HCT116 (cell line): ENCODE measurements at regions not wholly inside any gene's neighbourhood (a gene's known extent, or its start where the extent isn't known, plus 50 kb on each side); places are given as distances from the start of the nearest gene placed in this dataset.

ENCODE experiments used
- ATAC-seq: fragments of 200-7000 bp; cut with Tn5 transposase; 2 replicates; pipeline ENCODE4 v1.9.1; 2020; ENCODE audit warnings: mild to moderate bottlenecking, moderate library complexity
- BruUV-seq: library from RNA; stranded (reverse); fragments of 400-500 nt; replicated peaks from 2 replicates; lab custom pipeline; 2021; lab: Mats Ljungman, UMichigan
- CTCF ChIA-PET: fragments of 300-600 bp; sonication (Branson Sonifier 250); formaldehyde crosslinking; loops from one replicate; lab custom pipeline; 2021; ENCODE audit warnings: antibody characterized with exemption; lab: Charles Lee
- POLR2A ChIA-PET: fragments of 300-600, 350-600 bp; sonication (Branson Sonifier 250); formaldehyde crosslinking; loops from one replicate; lab custom pipeline; 2021; ENCODE audit warnings: antibody characterized with exemption; lab: Charles Lee
- RAD21 ChIA-PET, 2 experiments: fragments of 300-600 bp; sonication (Branson Sonifier 250); formaldehyde crosslinking; loops; one replicate each; lab custom pipeline; 2023; ENCODE audit warnings: low total read pairs in 2 of 2; ENCODE audit not compliant: uncharacterized antibody in 2 of 2, unreplicated experiment in 2 of 2, low non-redundant PET in 1 of 2; lab: Charles Lee
- DNase-seq: peaks from one replicate; pipeline ENCODE4 v3.0.0-alpha.2; 2010; ENCODE audit warnings: low read depth, low spot score
- H2AFZ ChIP-seq: fragments of 200-600 bp; shearing (Covaris generic), sonication (generic); 2 replicates; pipeline ENCODE4 v1.6.1; 2017; ENCODE audit warnings: low read depth, mixed run types, mixed read lengths, antibody characterized with exemption, low read length; ENCODE audit not compliant: poor library complexity, severe bottlenecking
- H3K27ac ChIP-seq: 2 replicates; pipeline ENCODE4 v1.5.1; 2012; ENCODE audit warnings: low read depth, low read length
- H3K27me3 ChIP-seq: fragments of 200-600 bp; sonication (generic); 2 replicates; pipeline ENCODE4 v1.6.1; 2016; ENCODE audit warnings: mixed run types, low read length, mixed read lengths; ENCODE audit not compliant: insufficient read depth
- H3K36me3 ChIP-seq, 2 experiments: fragments of 200-500 bp in 1 of 2; fragments of 200-600 bp in 1 of 2; sonication (Bioruptor generic) in 1 of 2; sonication (generic) in 1 of 2; 2 replicates each; pipeline versions ENCODE4 v1.5.1 to v1.6.1; 2014 to 2016; ENCODE audit warnings: low read length in 2 of 2, inconsistent platforms in 1 of 2, mixed read lengths in 1 of 2, mixed run types in 1 of 2; ENCODE audit not compliant: insufficient read depth in 2 of 2, control insufficient read depth in 1 of 2
- H3K4me1 ChIP-seq, 2 experiments: fragments of 200-600 bp in 1 of 2; sonication (generic) in 1 of 2; 2 replicates each; pipeline versions ENCODE4 v1.5.1 to v1.6.1; 2012 to 2017; ENCODE audit warnings: low read length in 2 of 2, inconsistent platforms in 1 of 2, mild to moderate bottlenecking in 1 of 2, mixed read lengths in 1 of 2, mixed run types in 1 of 2, moderate library complexity in 1 of 2; ENCODE audit not compliant: insufficient read depth in 2 of 2, control insufficient read depth in 1 of 2
- H3K4me2 ChIP-seq: fragments of 200-600 bp; sonication (generic); 2 replicates; pipeline ENCODE4 v1.6.1; 2017; ENCODE audit warnings: mixed run types, low read length, mixed read lengths
- H3K4me3 ChIP-seq, 2 experiments: fragments of 200-600 bp in 1 of 2; sonication (generic) in 1 of 2; replicated peaks in 1 of 2; 2 replicates each; pipeline ENCODE4 v1.5.1; 2011 to 2016; ENCODE audit warnings: low read length in 2 of 2, control low read depth in 1 of 2, low read depth in 1 of 2, mild to moderate bottlenecking in 1 of 2, mixed read lengths in 1 of 2, mixed run types in 1 of 2
- H3K79me2 ChIP-seq: fragments of 200-600 bp; sonication (generic); 2 replicates; pipeline ENCODE4 v1.6.1; 2017; ENCODE audit warnings: mild to moderate bottlenecking, mixed run types, low read length, moderate library complexity, mixed read lengths; ENCODE audit not compliant: insufficient read depth
- H3K9ac ChIP-seq: fragments of 200-600 bp; sonication (generic); 2 replicates; pipeline ENCODE4 v1.6.1; 2016; ENCODE audit warnings: low read length, mixed read lengths
- H3K9me2 ChIP-seq: fragments of 200-600 bp; sonication (generic), shearing (Covaris generic); 2 replicates; pipeline ENCODE4 v1.6.1; 2017; ENCODE audit warnings: mixed run types, mild to moderate bottlenecking, moderate library complexity; ENCODE audit not compliant: insufficient read depth
- H3K9me3 ChIP-seq, 2 experiments: fragments of 200-500 bp in 1 of 2; fragments of 200-600 bp in 1 of 2; sonication (Bioruptor generic) in 1 of 2; sonication (generic) in 1 of 2; 2 replicates each; pipeline ENCODE4 v1.6.1; 2014 to 2017; ENCODE audit warnings: low read length in 2 of 2, mixed read lengths in 2 of 2, inconsistent platforms in 1 of 2, low read depth in 1 of 2, mild to moderate bottlenecking in 1 of 2, mixed run types in 1 of 2, moderate library complexity in 1 of 2; ENCODE audit not compliant: control insufficient read depth in 1 of 2, insufficient read depth in 1 of 2
- H4K20me1 ChIP-seq: fragments of 200-600 bp; sonication (generic), shearing (Covaris generic); 2 replicates; pipeline ENCODE4 v1.6.1; 2017; ENCODE audit warnings: mixed run types, mild to moderate bottlenecking, moderate library complexity; ENCODE audit not compliant: insufficient read depth
- ATF3 ChIP-seq: IDR thresholded peaks from 2 replicates; pipeline ENCODE4 v1.6.1; 2012
- CBX3 ChIP-seq: IDR thresholded peaks from 2 replicates; pipeline ENCODE4 v1.6.1; 2012; ENCODE audit warnings: low read depth
- ELF1 ChIP-seq: IDR thresholded peaks from 2 replicates; pipeline ENCODE4 v1.6.1; 2012; ENCODE audit warnings: low read depth, borderline replicate concordance
- EZH2 ChIP-seq: fragments of 200-600 bp; sonication (generic); IDR thresholded peaks from 2 replicates; pipeline ENCODE4 v1.6.1; 2017; ENCODE audit warnings: antibody characterized with exemption, mixed run types
- EZH2phosphoT487 ChIP-seq: fragments of 200-600 bp; IDR thresholded peaks from 2 replicates; pipeline ENCODE4 v1.6.1; 2018; ENCODE audit warnings: antibody characterized with exemption, borderline replicate concordance
- MAX ChIP-seq: IDR thresholded peaks from 2 replicates; pipeline ENCODE4 v1.6.1; 2012
- POLR2A ChIP-seq: IDR thresholded peaks from 2 replicates; pipeline ENCODE4 v1.7.0; 2011; ENCODE audit warnings: borderline replicate concordance; ENCODE audit not compliant: insufficient read depth, insufficient read length; ENCODE audit errors: extremely low read depth
- POLR2AphosphoS5 ChIP-seq: IDR thresholded peaks from 2 replicates; pipeline ENCODE4 v1.6.1; 2011; ENCODE audit warnings: mild to moderate bottlenecking, low read depth, low read length, moderate library complexity
- RAD21 ChIP-seq: IDR thresholded peaks from 2 replicates; pipeline ENCODE4 v1.6.1; 2012; ENCODE audit warnings: low read depth, mild to moderate bottlenecking
- SIN3A ChIP-seq: IDR thresholded peaks from 2 replicates; pipeline ENCODE4 v1.6.1; 2012; ENCODE audit warnings: low read depth
- TCF7L2 ChIP-seq: IDR thresholded peaks from 2 replicates; pipeline ENCODE4 v1.7.0; 2011; ENCODE audit warnings: borderline replicate concordance, inconsistent platforms; ENCODE audit not compliant: insufficient read depth, insufficient read length; ENCODE audit errors: extremely low read depth
- YY1 ChIP-seq: IDR thresholded peaks from 2 replicates; pipeline ENCODE4 v1.6.1; 2011; ENCODE audit warnings: low read length, low read depth, moderate library complexity, mild to moderate bottlenecking; ENCODE audit not compliant: insufficient replicate concordance; ENCODE audit errors: extremely low read depth
- ZFX ChIP-seq: fragments of 450-650 bp; IDR thresholded peaks from 2 replicates; pipeline ENCODE4 v1.6.1; 2017
- ZNF274 ChIP-seq: fragments of 200-500 bp; sonication (Bioruptor generic); IDR thresholded peaks from 2 replicates; pipeline ENCODE4 v1.6.1; 2014; ENCODE audit warnings: mild to moderate bottlenecking, low read depth, low read length, inconsistent platforms
- intact Hi-C: fragments of 100-400 bp; cut with micrococcal nuclease; formaldehyde crosslinking; loops from 2 replicates; pipeline ENCODE4 v1.10.0; 2022

- no peak overlapping the region for H3K4me3 ChIP-seq
- no peak for DNase-seq
- no peak overlapping the region for H3K9ac ChIP-seq
- TF ChIP-seq MAX (no peak), POLR2AphosphoS5 (no peak), CBX3 (no peak), ELF1 (no peak), ATF3 (no peak), RAD21 (no peak), EZH2phosphoT487 (no peak), POLR2A (no peak), YY1 (no peak)
- TF ChIP-seq, all 23 proteins: peak for 0
- no peak overlapping the region for H3K27ac ChIP-seq
- no peak for ATAC-seq
- no peaks in the 10 kb centered on the region for H3K9me2 ChIP-seq
- intact Hi-C loops = no loop called here
- H2AFZ ChIP-seq = no peak overlapping the region
- H3K79me2 ChIP-seq = no peaks in the 10 kb centered on the region
- no peaks in the 10 kb centered on the region for H3K4me1 ChIP-seq
- H3K27me3 ChIP-seq = no peaks in the 10 kb centered on the region
- no peaks in the 10 kb centered on the region for H3K9me3 ChIP-seq
- BruUV-seq = no TSS peak
- H3K4me2 ChIP-seq = no peak overlapping the region
- POLR2A ChIA-PET = no interaction called here
- RAD21 ChIA-PET = no interaction called here
- CTCF ChIA-PET = no interaction called here
- H4K20me1 ChIP-seq = no peaks in the 10 kb centered on the region
- no peaks in the 10 kb centered on the region for H3K36me3 ChIP-seq
These were observed 112.9 kb downstream of the NAA11 start for GRCh38 chr4:79213010-79213409.

GRCh38 chr4:79212311-79212710, 113.5 kb downstream of the NAA11 start:
- no peak for TF ChIP-seq POLR2AphosphoS5
- no peak for TF ChIP-seq RAD21
- no peak for TF ChIP-seq ZNF274
- TF ChIP-seq TCF7L2 = no peak
- no peak for TF ChIP-seq YY1
- no peak for TF ChIP-seq ZFX
- TF ChIP-seq EZH2 = no peak
- no peak for TF ChIP-seq SIN3A
- Histone ChIP-seq H3K9me3 (no peaks in the 10 kb centered on the region), H3K9ac (no peak overlapping the region), H3K9me2 (no peaks in the 10 kb centered on the region), H3K4me1 (no peaks in the 10 kb centered on the region), H2AFZ (no peak overlapping the region), H4K20me1 (no peaks in the 10 kb centered on the region), H3K4me2 (no peak overlapping the region), H3K4me3 (no peak overlapping the region), H3K79me2 (no peaks in the 10 kb centered on the region), H3K36me3 (no peaks in the 10 kb centered on the region), H3K27ac (no peak overlapping the region), H3K27me3 (no peaks in the 10 kb centered on the region)
- CTCF ChIA-PET = no interaction called here
- ATAC-seq (no peak), DNase-seq (no peak)
- intact Hi-C loops = no loop called here
- RAD21 ChIA-PET = no interaction called here
- BruUV-seq = no TSS peak
- POLR2A ChIA-PET = no interaction called here
